ENCODE measurements at regions not wholly inside any gene's neighbourhood (a gene's known extent, or its start where the extent isn't known, plus 50 kb on each side); places are given as distances from the start of the nearest gene placed in this dataset.

- peak in 31 of 56 donors; percentile 1 to 56 (median 17) for DNase-seq
These were observed 73.0 kb upstream of the KCTD1 start for GRCh38 chr18:26621161-26622026.

GRCh38 chr18:26619350-26619749 lies 71.0 kb upstream of the KCTD1 start:
- DNase-seq = no peak

- no peak for DNase-seq
These were observed 69.8 kb upstream of the KCTD1 start for GRCh38 chr18:26618135-26618534.

GRCh38 chr18:26617151-26617554 lies 68.8 kb upstream of the KCTD1 start:
- DNase-seq = no peak

- DNase-seq = no peak
These were observed 66.0 kb upstream of the KCTD1 start for GRCh38 chr18:26614374-26614773.

Data from nucleus accumbens (tissue), 56 donors.